ENCODE measurements at regions not wholly inside any gene's neighbourhood (a gene's known extent, or its start where the extent isn't known, plus 50 kb on each side); places are given as distances from the start of the nearest gene placed in this dataset.

- Mint-ChIP-seq H3K9me3 (peaks cover 0 to 11% (median 2%) of the 10 kb centered on the region in 11 donors), H3K4me3 (no peak overlapping the region), H3K36me3 (peaks cover 0 to 5% (median 3%) of the 10 kb centered on the region in 5 donors), H3K27ac (no peak overlapping the region), H3K27me3 (peaks cover 0 to 6% (median 0%) of the 10 kb centered on the region in 5 donors), H3K4me1 (peaks cover 0 to 31% (median 20%) of the 10 kb centered on the region in 7 donors)
- ATAC-seq (no peak), DNase-seq (no peak)
- Histone ChIP-seq H3K4me3 (ENCODE audit: low read length) (no peak overlapping the region), H3K4me1 (ENCODE audit: control insufficient read depth in 2 of 2, insufficient read depth in 2 of 2, low read length in 2 of 2) (peaks cover 0 to 3% of the 10 kb centered on the region in 2 donors), H3K36me3 (ENCODE audit: control insufficient read depth in 2 of 3, insufficient read depth in 3 of 3, low read length in 3 of 3) (no peaks in the 10 kb centered on the region), H3K9me3 (ENCODE audit: control insufficient read depth in 2 of 3, low read length in 3 of 3) (no peaks in the 10 kb centered on the region), H3K27me3 (ENCODE audit: control insufficient read depth in 2 of 2, insufficient read depth in 2 of 2, low read length in 2 of 2) (no peaks in the 10 kb centered on the region), H3K27ac (ENCODE audit: low read depth, low read length) (no peak overlapping the region)
- intact Hi-C loops (cut with micrococcal nuclease) = no loop called here
- CTCF ChIA-PET = no interaction called here
- POLR2A ChIA-PET = no interaction called here
Measured at GRCh38 chr4:163618845-163619244, 124.4 kb downstream of the TMA16 start.

- H3K27me3 ChIP-seq (ENCODE audit: control insufficient read depth in 2 of 2, insufficient read depth in 2 of 2, low read length in 2 of 2) = no peaks in the 10 kb centered on the region
- ATAC-seq (no peak), DNase-seq (no peak)
- Mint-ChIP-seq H3K27ac (no peak overlapping the region), H3K4me1 (peaks cover 0 to 50% (median 39%) of the 10 kb centered on the region in 7 donors), H3K27me3 (peaks cover 0 to 6% (median 0%) of the 10 kb centered on the region in 5 donors), H3K4me3 (no peak overlapping the region), H3K36me3 (peaks cover 0 to 5% (median 0%) of the 10 kb centered on the region in 5 donors), H3K9me3 (peaks cover 0 to 6% (median 0%) of the 10 kb centered on the region in 11 donors)
- H3K27ac ChIP-seq (ENCODE audit: low read depth, low read length) = no peak overlapping the region
- peaks cover 0 to 18% of the 10 kb centered on the region in 2 donors for H3K4me1 ChIP-seq (ENCODE audit: control insufficient read depth in 2 of 2, insufficient read depth in 2 of 2, low read length in 2 of 2)
- no peaks in the 10 kb centered on the region for H3K36me3 ChIP-seq (ENCODE audit: control insufficient read depth in 2 of 3, insufficient read depth in 3 of 3, low read length in 3 of 3)
- POLR2A ChIA-PET = no interaction called here
- intact Hi-C loops (cut with micrococcal nuclease) = loop anchor here in 1 of 2 donors (2.0 kb wide), 1 partner anchor 14 kb away; no protein-coding TSS in a partner anchor
- no peaks in the 10 kb centered on the region for H3K9me3 ChIP-seq (ENCODE audit: control insufficient read depth in 2 of 3, low read length in 3 of 3)
- CTCF ChIA-PET = no interaction called here
- no peak overlapping the region for H3K4me3 ChIP-seq (ENCODE audit: low read length)
Measured at GRCh38 chr4:163620738-163621137, 126.2 kb downstream of the TMA16 start.

DNA sequence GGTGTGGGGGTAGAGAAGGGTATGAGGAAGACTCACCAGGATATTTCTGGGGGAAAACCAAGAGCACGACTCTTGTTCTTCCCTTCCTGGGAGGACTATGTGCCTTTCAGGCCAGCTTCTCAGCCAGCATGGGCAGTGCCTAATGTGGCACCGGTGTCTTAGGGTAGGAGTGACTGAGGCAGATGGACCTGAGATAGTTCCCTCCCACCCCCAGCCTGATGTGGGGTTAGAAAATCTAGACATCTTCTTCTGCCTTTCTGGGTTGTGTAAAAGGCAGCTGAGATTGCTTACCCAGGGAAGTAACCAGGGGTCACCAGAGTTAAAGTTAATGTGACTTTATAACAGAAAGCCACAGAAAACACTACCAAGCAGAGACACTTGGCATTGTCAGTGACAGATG, 127.3 kb downstream of the TMA16 start:
- H3K27me3 Mint-ChIP-seq = peaks cover 0 to 6% (median 0%) of the 10 kb centered on the region in 5 donors
- Histone ChIP-seq H3K4me3 (ENCODE audit: low read length) (no peak overlapping the region), H3K27me3 (ENCODE audit: control insufficient read depth in 2 of 2, insufficient read depth in 2 of 2, low read length in 2 of 2) (no peaks in the 10 kb centered on the region), H3K36me3 (ENCODE audit: control insufficient read depth in 2 of 3, insufficient read depth in 3 of 3, low read length in 3 of 3) (no peaks in the 10 kb centered on the region), H3K4me1 (ENCODE audit: control insufficient read depth in 2 of 2, insufficient read depth in 2 of 2, low read length in 2 of 2) (peaks cover 0 to 18% of the 10 kb centered on the region in 2 donors), H3K9me3 (ENCODE audit: control insufficient read depth in 2 of 3, low read length in 3 of 3) (no peaks in the 10 kb centered on the region), H3K27ac (ENCODE audit: low read depth, low read length) (no peak overlapping the region)
- no peak for ATAC-seq
- H3K4me3 Mint-ChIP-seq = peak overlapping the region in 1 of 10 donors; percentile 20
- ChIA-PET POLR2A (no interaction called here), CTCF (no interaction called here)
- H3K9me3 Mint-ChIP-seq = peaks cover 0 to 6% (median 0%) of the 10 kb centered on the region in 11 donors
- DNase-seq = no peak
- intact Hi-C loops (cut with micrococcal nuclease) = loop anchor here in 1 of 2 donors (2.0 kb wide), 1 partner anchor 15 kb away; no protein-coding TSS in a partner anchor
- H3K27ac Mint-ChIP-seq = peak overlapping the region in 2 of 9 donors; percentile 19 to 29
- peaks cover 0 to 53% (median 43%) of the 10 kb centered on the region in 7 donors for H3K4me1 Mint-ChIP-seq
- peaks cover 0 to 5% (median 0%) of the 10 kb centered on the region in 5 donors for H3K36me3 Mint-ChIP-seq

- ATAC-seq = no peak
- intact Hi-C loops (cut with micrococcal nuclease) = no loop called here
- Mint-ChIP-seq H3K27ac (no peak overlapping the region), H3K4me3 (peak overlapping the region in 1 of 10 donors; percentile 20), H3K36me3 (peaks cover 0 to 5% (median 0%) of the 10 kb centered on the region in 5 donors), H3K27me3 (peaks cover 0 to 6% (median 0%) of the 10 kb centered on the region in 5 donors), H3K4me1 (peaks cover 0 to 53% (median 43%) of the 10 kb centered on the region in 7 donors), H3K9me3 (peaks cover 0 to 6% (median 0%) of the 10 kb centered on the region in 11 donors)
- H3K36me3 ChIP-seq (ENCODE audit: control insufficient read depth in 2 of 3, insufficient read depth in 3 of 3, low read length in 3 of 3) = no peaks in the 10 kb centered on the region
- no peak overlapping the region for H3K27ac ChIP-seq (ENCODE audit: low read depth, low read length)
- CTCF ChIA-PET = no interaction called here
- no peaks in the 10 kb centered on the region for H3K27me3 ChIP-seq (ENCODE audit: control insufficient read depth in 2 of 2, insufficient read depth in 2 of 2, low read length in 2 of 2)
- no peak overlapping the region for H3K4me3 ChIP-seq (ENCODE audit: low read length)
- H3K9me3 ChIP-seq (ENCODE audit: control insufficient read depth in 2 of 3, low read length in 3 of 3) = no peaks in the 10 kb centered on the region
- H3K4me1 ChIP-seq (ENCODE audit: control insufficient read depth in 2 of 2, insufficient read depth in 2 of 2, low read length in 2 of 2) = peaks cover 0 to 18% of the 10 kb centered on the region in 2 donors
- POLR2A ChIA-PET = interaction anchor here (0.6 kb wide), 1 partner anchor 74 kb away, joined by 4 read pairs; no protein-coding TSS in a partner anchor
- no peak for DNase-seq
Measured at GRCh38 chr4:163622379-163623035, 128.0 kb downstream of the TMA16 start.

DNA sequence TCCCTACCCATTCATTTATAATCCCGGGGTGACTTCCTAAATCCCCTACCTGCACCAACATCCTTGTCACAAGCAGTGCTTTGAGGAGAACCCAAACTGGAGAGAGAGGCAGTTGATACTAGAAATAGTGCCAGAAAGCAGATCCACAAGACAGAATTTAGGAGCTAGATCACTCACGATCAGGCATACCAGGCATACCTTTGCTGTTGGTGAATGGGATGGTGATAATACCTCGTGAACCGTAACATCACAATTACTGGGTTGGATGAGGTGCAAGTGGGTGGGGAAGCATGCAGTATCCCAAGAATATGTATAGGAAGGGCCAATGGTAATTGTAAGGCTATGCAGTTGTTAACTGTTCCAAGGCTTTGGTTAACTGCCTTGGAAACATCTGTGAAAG, 129.3 kb downstream of the TMA16 start:
- H3K9me3 Mint-ChIP-seq = peaks cover 0 to 6% (median 2%) of the 10 kb centered on the region in 11 donors
- DNase-seq = no peak
- no peak for ATAC-seq
- no peaks in the 10 kb centered on the region for H3K27me3 ChIP-seq (ENCODE audit: control insufficient read depth in 2 of 2, insufficient read depth in 2 of 2, low read length in 2 of 2)
- H3K4me3 Mint-ChIP-seq = peak overlapping the region in 5 of 10 donors; percentile 68 to 78 (median 70)
- H3K4me1 ChIP-seq (ENCODE audit: control insufficient read depth in 2 of 2, insufficient read depth in 2 of 2, low read length in 2 of 2) = peaks cover 0 to 18% of the 10 kb centered on the region in 2 donors
- no peak overlapping the region for H3K4me3 ChIP-seq (ENCODE audit: low read length)
- ChIA-PET POLR2A (no interaction called here), CTCF (interaction anchor here (0.6 kb wide), 1 partner anchor 65 kb away, joined by 3 read pairs; no protein-coding TSS in a partner anchor)
- peaks cover 0 to 3% (median 0%) of the 10 kb centered on the region in 5 donors for H3K36me3 Mint-ChIP-seq
- H3K27me3 Mint-ChIP-seq = peaks cover 0 to 3% (median 0%) of the 10 kb centered on the region in 5 donors
- intact Hi-C loops (cut with micrococcal nuclease) = loop anchor here in 1 of 2 donors (2.0 kb wide), 1 partner anchor 41 kb away; no protein-coding TSS in a partner anchor
- no peaks in the 10 kb centered on the region for H3K9me3 ChIP-seq (ENCODE audit: control insufficient read depth in 2 of 3, low read length in 3 of 3)
- H3K36me3 ChIP-seq (ENCODE audit: control insufficient read depth in 2 of 3, insufficient read depth in 3 of 3, low read length in 3 of 3) = no peaks in the 10 kb centered on the region
- no peak overlapping the region for H3K27ac ChIP-seq (ENCODE audit: low read depth, low read length)
- peak overlapping the region in 1 of 9 donors; percentile 43 for H3K27ac Mint-ChIP-seq
- H3K4me1 Mint-ChIP-seq = peaks cover 0 to 53% (median 43%) of the 10 kb centered on the region in 7 donors

GRCh38 chr4:163624727-163625126, 130.2 kb downstream of the TMA16 start:
- no peak overlapping the region for H3K27ac ChIP-seq (ENCODE audit: low read depth, low read length)
- no peaks in the 10 kb centered on the region for H3K9me3 ChIP-seq (ENCODE audit: control insufficient read depth in 2 of 3, low read length in 3 of 3)
- H3K4me3 Mint-ChIP-seq = peak overlapping the region in 8 of 10 donors; percentile 50 to 78 (median 68)
- H3K4me1 ChIP-seq (ENCODE audit: control insufficient read depth in 2 of 2, insufficient read depth in 2 of 2, low read length in 2 of 2) = peaks cover 0 to 18% of the 10 kb centered on the region in 2 donors
- intact Hi-C loops (cut with micrococcal nuclease) = loop anchor here in 1 of 2 donors (2.0 kb wide), 1 partner anchor 40 kb away; no protein-coding TSS in a partner anchor
- no peaks in the 10 kb centered on the region for H3K36me3 Mint-ChIP-seq
- ATAC-seq (no peak), DNase-seq (peak in 6 of 9 donors; percentile 8 to 50 (median 36))
- peaks cover 0 to 5% (median 0%) of the 10 kb centered on the region in 11 donors for H3K9me3 Mint-ChIP-seq
- ChIA-PET POLR2A (no interaction called here), CTCF (interaction anchor here (0.8 kb wide), 1 partner anchor 55 kb away, joined by 3 read pairs; no protein-coding TSS in a partner anchor)
- no peaks in the 10 kb centered on the region for H3K27me3 ChIP-seq (ENCODE audit: control insufficient read depth in 2 of 2, insufficient read depth in 2 of 2, low read length in 2 of 2)
- H3K36me3 ChIP-seq (ENCODE audit: control insufficient read depth in 2 of 3, insufficient read depth in 3 of 3, low read length in 3 of 3) = no peaks in the 10 kb centered on the region
- peak overlapping the region in 5 of 9 donors; percentile 24 to 71 (median 57) for H3K27ac Mint-ChIP-seq
- peaks cover 0 to 3% (median 0%) of the 10 kb centered on the region in 5 donors for H3K27me3 Mint-ChIP-seq
- peaks cover 0 to 53% (median 43%) of the 10 kb centered on the region in 7 donors for H3K4me1 Mint-ChIP-seq
- H3K4me3 ChIP-seq (ENCODE audit: low read length) = no peak overlapping the region
